ENCODE measurements at regions not wholly inside any gene's neighbourhood (a gene's known extent, or its start where the extent isn't known, plus 50 kb on each side); places are given as distances from the start of the nearest gene placed in this dataset.

DNA sequence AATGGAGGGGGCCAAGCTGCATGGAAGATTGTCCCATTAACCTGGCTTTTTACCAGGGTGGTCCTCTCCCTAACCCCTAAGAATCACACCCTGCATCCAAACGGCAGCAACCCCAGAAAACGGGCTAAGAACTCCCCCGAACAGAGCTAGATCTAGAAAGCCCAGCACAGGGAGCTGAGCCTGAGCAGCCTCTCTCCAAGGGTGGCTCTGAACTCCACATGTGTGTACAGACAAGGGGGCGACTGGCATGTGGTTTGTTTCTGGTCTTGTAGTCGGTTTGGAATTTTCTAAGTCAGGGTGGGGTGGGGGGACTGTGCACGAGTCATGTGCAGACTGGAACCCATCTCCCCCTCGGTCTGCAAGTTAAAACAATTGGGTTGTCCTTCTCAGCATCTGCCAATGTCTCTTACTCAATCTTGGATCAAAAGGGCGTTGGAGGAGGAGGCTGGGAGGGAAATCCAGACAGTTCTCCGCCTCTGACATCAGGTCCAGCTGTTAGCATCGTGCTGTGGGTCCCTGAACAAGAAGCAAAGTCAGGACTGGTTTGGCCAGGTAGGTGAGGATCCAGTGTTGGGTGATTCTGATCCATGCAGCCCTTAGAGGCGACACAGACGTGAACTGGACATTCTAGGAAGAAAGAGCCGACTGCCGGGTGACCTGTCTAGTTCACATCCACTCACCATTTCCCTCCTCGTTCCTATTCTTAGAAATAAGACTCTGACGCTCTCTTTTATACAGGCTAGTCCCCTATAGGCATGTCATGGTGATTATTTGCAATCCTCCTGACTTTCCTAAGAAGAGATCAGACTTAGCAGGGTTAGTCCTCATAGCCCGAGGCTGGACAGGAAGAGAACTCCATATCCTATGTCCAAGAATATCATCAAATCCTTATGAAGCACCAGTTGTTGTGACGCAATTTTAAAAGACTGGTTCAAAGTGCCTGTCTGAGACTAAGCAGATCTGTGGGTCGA, 381.8 kb downstream of the SOX9 start:
- TF ChIP-seq POLR2A (IDR thresholded peaks at IDR 0.05), result no peak
- TF ChIP-seq, protein P1, sequence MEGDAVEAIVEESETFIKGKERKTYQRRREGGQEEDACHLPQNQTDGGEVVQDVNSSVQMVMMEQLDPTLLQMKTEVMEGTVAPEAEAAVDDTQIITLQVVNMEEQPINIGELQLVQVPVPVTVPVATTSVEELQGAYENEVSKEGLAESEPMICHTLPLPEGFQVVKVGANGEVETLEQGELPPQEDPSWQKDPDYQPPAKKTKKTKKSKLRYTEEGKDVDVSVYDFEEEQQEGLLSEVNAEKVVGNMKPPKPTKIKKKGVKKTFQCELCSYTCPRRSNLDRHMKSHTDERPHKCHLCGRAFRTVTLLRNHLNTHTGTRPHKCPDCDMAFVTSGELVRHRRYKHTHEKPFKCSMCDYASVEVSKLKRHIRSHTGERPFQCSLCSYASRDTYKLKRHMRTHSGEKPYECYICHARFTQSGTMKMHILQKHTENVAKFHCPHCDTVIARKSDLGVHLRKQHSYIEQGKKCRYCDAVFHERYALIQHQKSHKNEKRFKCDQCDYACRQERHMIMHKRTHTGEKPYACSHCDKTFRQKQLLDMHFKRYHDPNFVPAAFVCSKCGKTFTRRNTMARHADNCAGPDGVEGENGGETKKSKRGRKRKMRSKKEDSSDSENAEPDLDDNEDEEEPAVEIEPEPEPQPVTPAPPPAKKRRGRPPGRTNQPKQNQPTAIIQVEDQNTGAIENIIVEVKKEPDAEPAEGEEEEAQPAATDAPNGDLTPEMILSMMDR (IDR thresholded peaks at IDR 0.05), result no peak

All from heart left ventricle (tissue), 13 donors.